Omental fat pad (tissue), 3 donors: ENCODE measurements at regions not wholly inside any gene's neighbourhood (a gene's known extent, or its start where the extent isn't known, plus 50 kb on each side); places are given as distances from the start of the nearest gene placed in this dataset.

Experiments used
- ATAC-seq: fragments of 150-250 bp; one replicate; pipeline ENCODE4 v1.9.1; 2016; ENCODE audit warnings: mild to moderate bottlenecking, moderate library complexity; ENCODE audit not compliant: low FRiP score
- DNase-seq: peaks from one replicate; pipeline ENCODE4 v3.0.0-alpha.2; 2019; ENCODE audit warnings: low spot score
- CTCF ChIP-seq, 3 donors: fragments of 450-650 bp; IDR thresholded peaks; one replicate each; pipeline ENCODE4 v1.5.1; 2016 to 2017; ENCODE audit warnings: antibody characterized with exemption in 3 of 3, mild to moderate bottlenecking in 3 of 3, moderate library complexity in 2 of 3

GRCh38 chr5:89129941-89130340 is 247.0 kb upstream of the MEF2C start:
- no peak for TF ChIP-seq CTCF (IDR thresholded peaks at IDR 0.05)
- ATAC-seq (no peak), DNase-seq (no peak)

GRCh38 chr5:89128906-89129625 is 246.1 kb upstream of the MEF2C start:
- TF ChIP-seq CTCF (IDR thresholded peaks at IDR 0.05), result no peak
- DNase-seq (no peak), ATAC-seq (no peak)

- no peak for ATAC-seq
- no peak for TF ChIP-seq CTCF (IDR thresholded peaks at IDR 0.05)
- DNase-seq, result no peak
Observed at GRCh38 chr5:89128092-89128491, 245.1 kb upstream of the MEF2C start.

- no peak for ATAC-seq
- no peak for DNase-seq
- no peak for TF ChIP-seq CTCF (IDR thresholded peaks at IDR 0.05)
Observed at GRCh38 chr5:89127191-89127590, 244.2 kb upstream of the MEF2C start.

GRCh38 chr5:89125372-89125771 is 242.4 kb upstream of the MEF2C start:
- DNase-seq, result no peak
- TF ChIP-seq CTCF (IDR thresholded peaks at IDR 0.05), result no peak
- no peak for ATAC-seq

- DNase-seq, result no peak
- TF ChIP-seq CTCF (IDR thresholded peaks at IDR 0.05), result no peak
- ATAC-seq, result no peak
Observed at GRCh38 chr5:89123581-89123980, 240.6 kb upstream of the MEF2C start.

GRCh38 chr5:89120719-89121118 is 237.7 kb upstream of the MEF2C start:
- TF ChIP-seq CTCF (IDR thresholded peaks at IDR 0.05), result no peak
- DNase-seq (no peak), ATAC-seq (peak; percentile 28)
